Vagina (tissue), 2 donors: ENCODE measurements at regions not wholly inside any gene's neighbourhood (a gene's known extent, or its start where the extent isn't known, plus 50 kb on each side); places are given as distances from the start of the nearest gene placed in this dataset.

Source experiments
- POLR2A ChIP-seq, 2 donors: fragments of 450-650 bp; IDR thresholded peaks; one replicate each; pipeline ENCODE4 v1.6.1; 2017; ENCODE audit warnings: antibody characterized with exemption in 2 of 2, mild to moderate bottlenecking in 2 of 2, moderate library complexity in 2 of 2
- POLR2AphosphoS5 ChIP-seq, 2 donors: sonication (generic); formaldehyde crosslinking; IDR thresholded peaks; one replicate each; pipeline ENCODE4 v1.9.0; 2017; ENCODE audit warnings: antibody characterized with exemption in 2 of 2, mild to moderate bottlenecking in 2 of 2, low read depth in 1 of 2; ENCODE audit not compliant: insufficient read depth in 1 of 2

GRCh38 chrX:129188231-129188630 lies 335.1 kb downstream of the SMARCA1 start:
- TF ChIP-seq POLR2A (IDR thresholded peaks at IDR 0.05) (no peak), POLR2AphosphoS5 (IDR thresholded peaks at IDR 0.05; ENCODE audit: insufficient read depth in 1 of 2, low read depth in 1 of 2) (no peak)
